Dermis blood vessel endothelial cell (primary cell): ENCODE measurements at regions not wholly inside any gene's neighbourhood (a gene's known extent, or its start where the extent isn't known, plus 50 kb on each side); places are given as distances from the start of the nearest gene placed in this dataset.

Experiments
- DNase-seq: peaks from one replicate; pipeline ENCODE4 v3.0.0; 2010

GRCh38 chr22:23408321-23408720 is 171.8 kb downstream of the IGLL1 start:
- no peak for DNase-seq

- DNase-seq: no peak
Observed at GRCh38 chr22:23405366-23405851, 174.7 kb downstream of the IGLL1 start.

- DNase-seq: peak; percentile 48
Observed at GRCh38 chr22:23404689-23405365, 175.3 kb downstream of the IGLL1 start.

- DNase-seq: no peak
Observed at GRCh38 chr22:23403720-23404688, 176.1 kb downstream of the IGLL1 start.

- DNase-seq: no peak
Observed at GRCh38 chr22:23403152-23403719, 176.9 kb downstream of the IGLL1 start.

GRCh38 chr22:23402275-23403151 is 177.6 kb downstream of the IGLL1 start:
- DNase-seq: peak; percentile 70

GRCh38 chr22:23401910-23402274 is 178.2 kb downstream of the IGLL1 start:
- DNase-seq: no peak

- DNase-seq: no peak
Observed at GRCh38 chr22:23401111-23401909, 178.8 kb downstream of the IGLL1 start.

GRCh38 chr22:23400286-23400981 is 179.7 kb downstream of the IGLL1 start:
- no peak for DNase-seq

- DNase-seq: no peak
Observed at GRCh38 chr22:23399367-23400285, 180.5 kb downstream of the IGLL1 start.

- DNase-seq: no peak
Observed at GRCh38 chr22:23398701-23399366, 181.3 kb downstream of the IGLL1 start.

- DNase-seq: no peak
Observed at GRCh38 chr22:23397613-23398567, 182.2 kb downstream of the IGLL1 start.

GRCh38 chr22:23397008-23397612 is 183.0 kb downstream of the IGLL1 start:
- no peak for DNase-seq

- DNase-seq: no peak
Observed at GRCh38 chr22:23396362-23397007, 183.6 kb downstream of the IGLL1 start.

GRCh38 chr22:23395530-23396361 is 184.3 kb downstream of the IGLL1 start:
- no peak for DNase-seq
